ENCODE measurements at regions not wholly inside any gene's neighbourhood (a gene's known extent, or its start where the extent isn't known, plus 50 kb on each side); places are given as distances from the start of the nearest gene placed in this dataset.
A peak's percentile ranks its signal among the peaks of the same experiment; 100 is the strongest.

DNA sequence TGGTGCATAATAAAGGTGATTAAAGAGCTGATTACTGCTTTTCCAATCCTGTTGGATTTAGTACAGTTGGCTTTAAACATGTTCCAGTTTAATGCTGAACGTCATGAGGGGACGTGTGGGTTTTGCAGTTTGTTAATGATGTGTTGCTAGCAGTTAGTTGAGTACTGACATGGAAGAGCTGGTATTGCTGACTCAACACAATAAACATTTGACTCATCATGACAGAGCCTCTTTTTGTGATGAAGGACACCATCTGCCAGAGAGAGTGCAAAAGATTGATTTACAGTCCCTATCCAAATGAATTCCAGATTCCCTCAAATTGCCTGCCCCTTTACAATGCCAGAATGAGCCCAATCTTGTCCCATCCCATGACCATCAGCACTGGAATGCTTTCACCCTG lies 346.2 kb upstream of the PRICKLE1 start (continued):
- TF ChIP-seq KLF1 (tag by site-specific recombination; IDR thresholded peaks at IDR 0.05) = no peak

DNA sequence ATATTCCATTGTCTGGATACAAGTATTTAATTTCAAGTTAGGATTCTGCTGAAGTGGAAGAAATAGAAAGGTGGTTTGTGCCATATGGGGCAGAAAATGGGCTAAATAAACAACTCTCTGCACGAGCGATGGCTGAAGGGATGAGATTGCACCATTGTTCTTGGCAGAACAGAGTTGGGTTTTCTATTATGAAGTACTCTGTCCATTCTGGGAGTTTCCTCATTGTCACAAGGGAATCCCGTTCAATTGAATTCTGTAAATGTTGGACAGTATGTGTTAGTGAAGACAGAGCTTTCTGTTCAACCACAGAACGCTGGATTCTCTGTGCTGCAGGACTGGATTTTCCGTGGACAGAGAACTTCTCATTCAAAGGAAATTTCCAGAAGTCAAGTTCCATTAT lies 345.5 kb upstream of the PRICKLE1 start:
- H3K27ac ChIP-seq (ENCODE audit: extremely low read depth, low read depth, low read length) = no peak overlapping the region
- CTCF ChIA-PET = interaction anchor here (0.7 kb wide), 1 partner anchor 8 kb away, joined by 3 read pairs; no protein-coding TSS in a partner anchor
- H3K9me3 ChIP-seq (ENCODE audit: control insufficient read depth, insufficient read depth, low read depth, low read length) = no peaks in the 10 kb centered on the region
- no peak overlapping the region for H3K4me3 ChIP-seq (ENCODE audit: low read depth, low read length)
- TF ChIP-seq ZNF350 (tag by site-specific recombination; IDR thresholded peaks at IDR 0.05) (no peak), ZNF785 (tag by site-specific recombination; IDR thresholded peaks at IDR 0.05) (no peak), KLF9 (tag by site-specific recombination; IDR thresholded peaks at IDR 0.05; ENCODE audit: low read depth) (no peak), ZNF121 (tag by site-specific recombination; IDR thresholded peaks at IDR 0.05) (no peak), GLIS2 (tag by site-specific recombination; IDR thresholded peaks at IDR 0.05) (no peak), OVOL3 (tag by site-specific recombination; IDR thresholded peaks at IDR 0.05) (no peak), ZNF623 (tag by site-specific recombination; IDR thresholded peaks at IDR 0.05) (no peak), ZNF24 (tag by site-specific recombination; IDR thresholded peaks at IDR 0.05) (no peak), ZNF629 (tag by site-specific recombination; IDR thresholded peaks at IDR 0.05) (no peak), ZIC2 (tag by site-specific recombination; IDR thresholded peaks at IDR 0.05) (no peak), ZXDB (tag by site-specific recombination; IDR thresholded peaks at IDR 0.05) (no peak)
- TF ChIP-seq, protein P1, sequence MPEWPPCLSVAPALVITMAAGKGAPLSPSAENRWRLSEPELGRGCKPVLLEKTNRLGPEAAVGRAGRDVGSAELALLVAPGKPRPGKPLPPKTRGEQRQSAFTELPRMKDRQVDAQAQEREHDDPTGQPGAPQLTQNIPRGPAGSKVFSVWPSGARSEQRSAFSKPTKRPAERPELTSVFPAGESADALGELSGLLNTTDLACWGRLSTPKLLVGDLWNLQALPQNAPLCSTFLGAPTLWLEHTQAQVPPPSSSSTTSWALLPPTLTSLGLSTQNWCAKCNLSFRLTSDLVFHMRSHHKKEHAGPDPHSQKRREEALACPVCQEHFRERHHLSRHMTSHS (tag by site-specific recombination; IDR thresholded peaks at IDR 0.05) = no peak
- H3K36me3 ChIP-seq (ENCODE audit: control insufficient read depth in 2 of 2, insufficient read depth in 1 of 2, low read length in 2 of 2) = no peaks in the 10 kb centered on the region
- POLR2A ChIA-PET = no interaction called here
- H3K4me1 ChIP-seq (ENCODE audit: control insufficient read depth, insufficient read depth, low read length) = peaks cover 8% of the 10 kb centered on the region

DNA sequence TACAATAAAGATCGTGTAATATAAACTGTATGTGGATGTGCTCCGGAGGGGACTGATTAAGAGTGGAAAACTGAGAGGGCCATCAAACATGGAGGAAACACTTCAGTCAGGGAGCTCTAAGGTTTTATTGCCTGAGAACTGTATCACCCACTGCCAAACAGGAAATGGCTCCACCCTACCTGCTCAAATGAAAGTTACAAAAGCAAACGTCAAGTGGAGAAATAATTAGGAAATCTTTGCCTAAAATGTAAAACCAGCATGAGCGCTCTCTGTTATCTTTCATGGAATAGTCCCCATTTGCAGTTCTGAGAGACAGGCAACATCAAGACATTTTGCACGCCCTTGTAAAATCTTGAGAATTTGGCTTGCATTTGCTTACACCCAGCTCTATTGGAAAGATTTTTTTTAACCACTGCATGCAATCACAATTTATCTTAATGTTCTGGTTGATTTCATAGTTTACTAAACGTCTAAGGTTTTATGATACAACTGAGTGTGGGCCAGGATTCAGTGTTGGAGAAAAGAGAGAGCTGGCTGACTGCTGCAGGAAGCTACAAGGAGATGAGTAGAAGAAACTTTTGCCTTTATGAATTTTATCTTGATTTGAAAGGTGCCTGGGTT lies 344.0 kb upstream of the PRICKLE1 start:
- Histone ChIP-seq H3K4me1 (ENCODE audit: control insufficient read depth, insufficient read depth, low read length) (peaks cover 8% of the 10 kb centered on the region), H3K9me3 (ENCODE audit: control insufficient read depth, insufficient read depth, low read depth, low read length) (no peaks in the 10 kb centered on the region), H3K4me3 (ENCODE audit: low read depth, low read length) (no peak overlapping the region), H3K36me3 (ENCODE audit: control insufficient read depth in 2 of 2, insufficient read depth in 1 of 2, low read length in 2 of 2) (no peaks in the 10 kb centered on the region), H3K27ac (ENCODE audit: extremely low read depth, low read depth, low read length) (0 out of 2 replicates have a peak overlapping the region, but pooled peaks have one; percentile 46)
- CTCF ChIA-PET = interaction anchor here (0.7 kb wide), 1 partner anchor 423 kb away, joined by 3 read pairs; no protein-coding TSS in a partner anchor
- POLR2A ChIA-PET = no interaction called here
- 0 out of 2 replicates have a peak, but pooled peaks have one; percentile 13 for TF ChIP-seq ZNF626 (tag by site-specific recombination; IDR thresholded peaks at IDR 0.05)
- TF ChIP-seq ZNF175 (tag by site-specific recombination; IDR thresholded peaks at IDR 0.05) = no peak
- no peak for TF ChIP-seq ZEB2 (tag by site-specific recombination; IDR thresholded peaks at IDR 0.05)
- 0 out of 2 replicates have a peak, but pooled peaks have one; percentile 70 for TF ChIP-seq OVOL3 (tag by site-specific recombination; IDR thresholded peaks at IDR 0.05)
- no peak for TF ChIP-seq ZFP3 (tag by site-specific recombination; IDR thresholded peaks at IDR 0.05; ENCODE audit: low read depth)
- peak; percentile 26; the same call in 1 of the 2 replicates for TF ChIP-seq TRIM28 (IDR thresholded peaks at IDR 0.05; ENCODE audit: borderline replicate concordance, low read length)
- TF ChIP-seq, protein P2, sequence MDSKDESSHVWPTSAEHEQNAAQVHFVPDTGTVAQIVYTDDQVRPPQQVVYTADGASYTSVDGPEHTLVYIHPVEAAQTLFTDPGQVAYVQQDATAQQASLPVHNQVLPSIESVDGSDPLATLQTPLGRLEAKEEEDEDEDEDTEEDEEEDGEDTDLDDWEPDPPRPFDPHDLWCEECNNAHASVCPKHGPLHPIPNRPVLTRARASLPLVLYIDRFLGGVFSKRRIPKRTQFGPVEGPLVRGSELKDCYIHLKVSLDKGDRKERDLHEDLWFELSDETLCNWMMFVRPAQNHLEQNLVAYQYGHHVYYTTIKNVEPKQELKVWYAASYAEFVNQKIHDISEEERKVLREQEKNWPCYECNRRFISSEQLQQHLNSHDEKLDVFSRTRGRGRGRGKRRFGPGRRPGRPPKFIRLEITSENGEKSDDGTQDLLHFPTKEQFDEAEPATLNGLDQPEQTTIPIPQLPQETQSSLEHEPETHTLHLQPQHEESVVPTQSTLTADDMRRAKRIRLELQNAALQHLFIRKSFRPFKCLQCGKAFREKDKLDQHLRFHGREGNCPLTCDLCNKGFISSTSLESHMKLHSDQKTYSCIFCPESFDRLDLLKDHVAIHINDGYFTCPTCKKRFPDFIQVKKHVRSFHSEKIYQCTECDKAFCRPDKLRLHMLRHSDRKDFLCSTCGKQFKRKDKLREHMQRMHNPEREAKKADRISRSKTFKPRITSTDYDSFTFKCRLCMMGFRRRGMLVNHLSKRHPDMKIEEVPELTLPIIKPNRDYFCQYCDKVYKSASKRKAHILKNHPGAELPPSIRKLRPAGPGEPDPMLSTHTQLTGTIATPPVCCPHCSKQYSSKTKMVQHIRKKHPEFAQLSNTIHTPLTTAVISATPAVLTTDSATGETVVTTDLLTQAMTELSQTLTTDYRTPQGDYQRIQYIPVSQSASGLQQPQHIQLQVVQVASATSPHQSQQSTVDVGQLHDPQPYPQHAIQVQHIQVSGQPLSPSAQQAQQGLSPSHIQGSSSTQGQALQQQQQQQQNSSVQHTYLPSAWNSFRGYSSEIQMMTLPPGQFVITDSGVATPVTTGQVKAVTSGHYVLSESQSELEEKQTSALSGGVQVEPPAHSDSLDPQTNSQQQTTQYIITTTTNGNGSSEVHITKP (tag by site-specific recombination; IDR thresholded peaks at IDR 0.05) = 0 out of 2 replicates have a peak, but pooled peaks have one; percentile 20
- peak; percentile 75 for TF ChIP-seq KLF1 (tag by site-specific recombination; IDR thresholded peaks at IDR 0.05)
- TF ChIP-seq, protein P3, sequence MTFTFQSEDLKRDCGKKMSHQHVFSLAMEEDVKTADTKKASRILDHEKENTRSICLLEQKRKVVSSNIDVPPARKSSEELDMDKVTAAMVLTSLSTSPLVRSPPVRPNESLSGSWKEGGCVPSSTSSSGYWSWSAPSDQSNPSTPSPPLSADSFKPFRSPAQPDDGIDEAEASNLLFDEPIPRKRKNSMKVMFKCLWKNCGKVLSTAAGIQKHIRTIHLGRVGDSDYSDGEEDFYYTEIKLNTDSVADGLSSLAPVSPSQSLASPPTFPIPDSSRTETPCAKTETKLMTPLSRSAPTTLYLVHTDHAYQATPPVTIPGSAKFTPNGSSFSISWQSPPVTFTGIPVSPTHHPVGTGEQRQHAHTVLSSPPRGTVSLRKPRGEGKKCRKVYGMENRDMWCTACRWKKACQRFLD (tag by site-specific recombination; IDR thresholded peaks at IDR 0.05) = no peak
- TF ChIP-seq HOXC10 (CRISPR knock-in tag; IDR thresholded peaks at IDR 0.05) = no peak
- no peak for TF ChIP-seq SP7 (tag by site-specific recombination; IDR thresholded peaks at IDR 0.05)
- 0 out of 2 replicates have a peak, but pooled peaks have one; percentile 22 for TF ChIP-seq ZXDB (tag by site-specific recombination; IDR thresholded peaks at IDR 0.05)
- TF ChIP-seq ZNF670 (tag by site-specific recombination; IDR thresholded peaks at IDR 0.05; ENCODE audit: low read depth) = no peak
- TF ChIP-seq, protein P4, sequence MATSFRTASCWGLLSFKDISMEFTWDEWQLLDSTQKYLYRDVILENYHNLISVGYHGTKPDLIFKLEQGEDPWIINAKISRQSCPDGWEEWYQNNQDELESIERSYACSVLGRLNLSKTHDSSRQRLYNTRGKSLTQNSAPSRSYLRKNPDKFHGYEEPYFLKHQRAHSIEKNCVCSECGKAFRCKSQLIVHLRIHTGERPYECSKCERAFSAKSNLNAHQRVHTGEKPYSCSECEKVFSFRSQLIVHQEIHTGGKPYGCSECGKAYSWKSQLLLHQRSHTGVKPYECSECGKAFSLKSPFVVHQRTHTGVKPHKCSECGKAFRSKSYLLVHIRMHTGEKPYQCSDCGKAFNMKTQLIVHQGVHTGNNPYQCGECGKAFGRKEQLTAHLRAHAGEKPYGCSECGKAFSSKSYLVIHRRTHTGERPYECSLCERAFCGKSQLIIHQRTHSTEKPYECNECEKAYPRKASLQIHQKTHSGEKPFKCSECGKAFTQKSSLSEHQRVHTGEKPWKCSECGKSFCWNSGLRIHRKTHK (tag by site-specific recombination; IDR thresholded peaks at IDR 0.05) = no peak
- no peak for TF ChIP-seq ZBTB21 (tag by site-specific recombination; IDR thresholded peaks at IDR 0.05)
- TF ChIP-seq, protein P5, sequence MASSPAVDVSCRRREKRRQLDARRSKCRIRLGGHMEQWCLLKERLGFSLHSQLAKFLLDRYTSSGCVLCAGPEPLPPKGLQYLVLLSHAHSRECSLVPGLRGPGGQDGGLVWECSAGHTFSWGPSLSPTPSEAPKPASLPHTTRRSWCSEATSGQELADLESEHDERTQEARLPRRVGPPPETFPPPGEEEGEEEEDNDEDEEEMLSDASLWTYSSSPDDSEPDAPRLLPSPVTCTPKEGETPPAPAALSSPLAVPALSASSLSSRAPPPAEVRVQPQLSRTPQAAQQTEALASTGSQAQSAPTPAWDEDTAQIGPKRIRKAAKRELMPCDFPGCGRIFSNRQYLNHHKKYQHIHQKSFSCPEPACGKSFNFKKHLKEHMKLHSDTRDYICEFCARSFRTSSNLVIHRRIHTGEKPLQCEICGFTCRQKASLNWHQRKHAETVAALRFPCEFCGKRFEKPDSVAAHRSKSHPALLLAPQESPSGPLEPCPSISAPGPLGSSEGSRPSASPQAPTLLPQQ (tag by site-specific recombination; IDR thresholded peaks at IDR 0.05) = no peak
